Adipocyte (in vitro differentiated cells): ENCODE measurements at regions not wholly inside any gene's neighbourhood (a gene's known extent, or its start where the extent isn't known, plus 50 kb on each side); places are given as distances from the start of the nearest gene placed in this dataset.
A peak's percentile ranks its signal among the peaks of the same experiment; 100 is the strongest.

Experiments used
- DNase-seq: peaks from one replicate; pipeline ENCODE4 v3.0.0-alpha.2; 2015; ENCODE audit warnings: low read depth
- H3K27me3 ChIP-seq: replicated peaks from 2 replicates; pipeline ENCODE4 v1.7.0; 2013; ENCODE audit warnings: mild to moderate bottlenecking, low read length, moderate library complexity; ENCODE audit not compliant: control insufficient read depth, insufficient read depth
- H3K36me3 ChIP-seq: 2 replicates; pipeline ENCODE4 v1.7.0; 2013; ENCODE audit warnings: low read length, mild to moderate bottlenecking, moderate library complexity; ENCODE audit not compliant: control insufficient read depth, insufficient read depth, severe bottlenecking
- H3K4me1 ChIP-seq: 2 replicates; pipeline ENCODE4 v1.7.0; 2013; ENCODE audit warnings: mild to moderate bottlenecking, low read length, moderate library complexity; ENCODE audit not compliant: control insufficient read depth, insufficient read depth
- H3K4me3 ChIP-seq: 2 replicates; pipeline ENCODE4 v1.7.0; 2013; ENCODE audit warnings: mild to moderate bottlenecking, low read length, moderate library complexity
- H3K9ac ChIP-seq: 2 replicates; pipeline ENCODE4 v1.7.0; 2013; ENCODE audit warnings: mild to moderate bottlenecking, low read length, moderate library complexity
- H3K9me3 ChIP-seq: 2 replicates; pipeline ENCODE4 v1.7.0; 2013; ENCODE audit warnings: mild to moderate bottlenecking, low read length, moderate library complexity; ENCODE audit not compliant: control insufficient read depth

DNA sequence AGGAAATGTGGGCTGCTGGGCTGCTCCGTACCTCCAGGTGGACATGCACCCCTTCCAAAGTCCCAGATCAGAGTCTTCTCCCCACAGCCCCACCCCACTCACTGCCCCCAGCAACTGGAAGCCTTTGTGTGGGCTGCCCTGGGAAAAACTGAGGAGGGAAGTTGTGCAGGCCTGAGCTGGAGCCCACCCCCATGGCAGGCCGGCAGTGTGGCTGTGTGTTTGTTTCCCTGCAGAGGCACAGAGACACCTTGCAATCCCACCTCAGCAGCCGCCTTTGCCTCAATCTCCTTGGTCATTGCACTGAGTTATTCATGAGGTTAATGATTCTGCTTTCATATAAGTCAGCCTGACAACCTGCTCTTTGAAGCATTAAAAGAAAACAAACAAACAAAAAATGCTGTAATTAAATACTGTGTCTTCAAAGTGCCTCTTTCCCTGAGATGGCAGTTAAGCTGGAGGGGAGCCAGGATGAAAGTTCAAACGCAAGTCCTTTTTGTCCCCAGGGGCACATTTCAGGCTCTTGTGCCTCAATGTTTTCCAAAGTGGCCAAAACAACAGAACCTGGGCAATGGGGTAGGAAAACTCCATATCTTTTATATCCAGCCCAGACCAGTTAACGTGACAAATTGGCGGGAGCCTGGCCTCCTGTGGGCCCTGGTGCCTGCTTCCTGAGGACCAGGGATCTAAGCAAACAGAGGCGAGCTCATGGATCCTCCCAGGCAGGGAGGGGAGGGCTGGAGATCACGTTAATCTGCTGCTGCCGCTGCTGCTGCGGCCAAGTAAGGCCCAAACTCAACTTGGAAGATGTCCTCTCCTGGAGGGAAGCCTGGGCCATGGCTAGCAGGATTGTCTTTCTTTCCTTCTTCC is 51.9 kb upstream of the TSPAN11 start:
- Histone ChIP-seq H3K4me3 (no peak overlapping the region), H3K27me3 (peaks cover 54% of the 10 kb centered on the region), H3K4me1 (peaks cover 15% of the 10 kb centered on the region), H3K9ac (no peak overlapping the region), H3K36me3 (no peaks in the 10 kb centered on the region), H3K9me3 (peaks cover 3% of the 10 kb centered on the region)
- DNase-seq, result no peak

DNA sequence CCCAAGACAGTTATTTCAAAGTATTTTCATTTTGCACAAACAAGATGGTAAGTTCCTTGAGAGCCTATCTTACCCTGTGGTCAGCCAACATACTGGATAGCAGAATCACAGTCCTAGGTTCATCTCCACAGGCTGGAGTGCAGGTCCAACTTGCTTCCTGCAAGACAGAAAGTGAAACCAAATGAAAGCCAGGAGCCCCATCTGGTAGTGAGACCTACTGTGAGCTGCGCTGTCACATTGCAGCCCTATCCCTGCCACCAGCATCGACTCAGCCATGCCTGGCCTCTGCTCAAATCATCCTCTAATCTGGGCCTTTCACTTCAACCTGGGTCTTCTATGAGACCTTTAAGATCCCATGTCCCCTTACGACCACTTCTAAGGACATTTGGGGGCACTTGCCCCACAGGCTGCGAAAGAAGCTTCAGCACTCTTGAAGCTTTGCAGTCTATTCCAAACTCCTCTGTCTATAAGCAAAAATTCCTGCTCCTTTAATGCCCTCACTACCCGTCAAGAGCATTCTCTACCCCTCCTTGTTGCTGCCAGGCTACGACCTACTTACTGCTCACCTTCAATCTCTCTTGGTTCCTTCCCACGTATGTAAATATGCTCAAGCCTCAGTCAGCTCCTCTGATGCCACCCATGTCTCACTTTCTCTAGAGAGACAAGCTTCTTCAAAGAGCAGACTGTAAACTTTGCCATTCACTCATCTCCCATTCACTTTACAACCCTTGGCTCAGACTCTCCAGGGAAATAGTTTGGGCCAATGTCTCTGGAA is 55.9 kb upstream of the TSPAN11 start:
- Histone ChIP-seq H3K4me1 (peaks cover 15% of the 10 kb centered on the region), H3K9me3 (peaks cover 25% of the 10 kb centered on the region), H3K9ac (no peak overlapping the region), H3K27me3 (peaks cover 29% of the 10 kb centered on the region), H3K4me3 (no peak overlapping the region), H3K36me3 (no peaks in the 10 kb centered on the region)
- no peak for DNase-seq

DNA sequence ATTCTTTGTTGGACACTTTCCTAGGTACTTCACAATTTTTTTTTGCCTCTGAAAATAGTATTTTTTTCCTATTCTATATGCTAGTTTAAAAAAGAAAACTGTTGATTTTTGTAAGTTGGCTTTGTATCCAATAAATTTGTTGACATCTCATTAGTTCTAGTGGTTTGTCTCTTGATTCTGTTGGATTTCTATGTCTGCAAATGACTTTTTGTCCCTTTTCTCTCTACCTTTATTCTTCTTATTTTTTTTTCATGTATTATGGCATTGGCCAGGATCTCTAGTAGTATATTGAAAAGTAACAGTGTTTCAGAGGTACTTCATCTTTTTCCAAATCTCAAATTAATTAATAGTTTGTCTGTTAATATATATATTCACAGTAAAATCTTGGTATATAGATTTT is 59.1 kb upstream of the TSPAN11 start:
- H3K27me3 ChIP-seq, result peaks cover 25% of the 10 kb centered on the region
- DNase-seq, result no peak
- no peaks in the 10 kb centered on the region for H3K4me1 ChIP-seq
- no peaks in the 10 kb centered on the region for H3K36me3 ChIP-seq
- no peak overlapping the region for H3K9ac ChIP-seq
- no peak overlapping the region for H3K4me3 ChIP-seq
- H3K9me3 ChIP-seq, result peaks cover 27% of the 10 kb centered on the region

DNA sequence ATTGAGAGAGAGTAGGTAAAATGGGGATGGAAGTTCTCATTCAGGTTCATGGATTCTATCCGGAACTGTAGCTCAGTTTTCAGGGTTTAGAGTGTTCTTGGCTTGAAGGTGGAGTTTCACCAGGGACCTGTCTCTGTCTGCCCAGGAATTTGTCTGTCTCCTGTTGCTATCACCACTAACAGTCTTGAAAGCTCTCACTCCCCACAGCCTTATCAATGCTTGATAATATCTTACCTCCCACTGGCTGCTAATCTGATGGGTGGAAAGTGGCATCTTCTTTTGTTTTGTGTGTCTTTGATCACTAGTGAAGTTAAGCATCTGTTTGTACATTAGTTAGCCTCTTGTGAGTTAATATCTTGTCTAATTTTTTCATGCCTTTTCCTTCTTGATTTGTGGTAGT is 60.3 kb upstream of the TSPAN11 start:
- DNase-seq, result no peak
- H3K36me3 ChIP-seq, result no peaks in the 10 kb centered on the region

DNA sequence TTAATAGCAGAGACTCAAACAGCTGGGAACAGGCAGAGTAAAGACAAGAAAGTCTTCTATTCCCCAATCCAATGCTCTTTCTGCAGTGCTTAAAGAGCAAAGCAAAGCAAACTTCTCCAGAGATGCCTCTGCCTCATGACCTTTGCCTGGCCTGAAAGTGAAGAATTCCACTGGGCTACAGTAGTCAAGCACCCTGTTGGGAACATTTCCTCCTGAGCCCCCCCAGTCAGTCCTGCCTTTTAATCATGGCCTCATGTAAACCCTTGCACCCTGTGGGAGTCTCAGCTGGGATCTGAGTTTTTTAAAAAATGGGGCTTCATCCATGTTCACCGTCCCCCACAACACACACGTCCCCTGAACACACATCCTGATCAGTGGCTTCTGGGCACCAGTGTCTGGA is 62.7 kb upstream of the TSPAN11 start:
- Histone ChIP-seq H3K4me1 (no peaks in the 10 kb centered on the region), H3K4me3 (no peak overlapping the region), H3K36me3 (no peaks in the 10 kb centered on the region), H3K27me3 (peaks cover 15% of the 10 kb centered on the region), H3K9ac (no peak overlapping the region), H3K9me3 (peaks cover 24% of the 10 kb centered on the region)
- DNase-seq, result no peak

More for the DNA sequence above, 60.3 kb upstream of the TSPAN11 start:
- no peaks in the 10 kb centered on the region for H3K4me1 ChIP-seq
- H3K27me3 ChIP-seq, result peaks cover 25% of the 10 kb centered on the region
- H3K9ac ChIP-seq, result no peak overlapping the region
- peaks cover 27% of the 10 kb centered on the region for H3K9me3 ChIP-seq
- H3K4me3 ChIP-seq, result no peak overlapping the region

DNA sequence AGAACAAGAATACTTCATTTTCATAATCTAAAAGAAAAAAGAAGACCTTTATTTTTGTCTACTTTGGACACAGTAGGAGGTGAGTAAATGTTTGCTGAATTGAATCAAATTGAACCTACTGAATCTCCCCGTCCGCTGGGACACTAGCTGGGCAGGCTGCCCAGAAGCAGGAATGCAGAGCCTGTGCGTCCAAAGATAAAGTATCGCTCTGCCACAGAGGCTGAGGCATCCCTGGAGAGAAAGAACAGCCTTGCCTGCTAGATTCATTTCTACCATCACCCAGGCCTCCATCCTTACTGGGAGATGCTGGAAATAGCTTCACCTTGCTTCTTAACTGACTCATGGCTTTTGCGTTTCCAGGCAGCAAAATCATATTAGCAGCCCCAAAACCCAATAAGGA is 64.1 kb upstream of the TSPAN11 start:
- Histone ChIP-seq H3K4me1 (no peaks in the 10 kb centered on the region), H3K36me3 (no peaks in the 10 kb centered on the region), H3K4me3 (no peak overlapping the region), H3K27me3 (peaks cover 15% of the 10 kb centered on the region), H3K9me3 (peaks cover 14% of the 10 kb centered on the region), H3K9ac (no peak overlapping the region)
- no peak for DNase-seq

DNA sequence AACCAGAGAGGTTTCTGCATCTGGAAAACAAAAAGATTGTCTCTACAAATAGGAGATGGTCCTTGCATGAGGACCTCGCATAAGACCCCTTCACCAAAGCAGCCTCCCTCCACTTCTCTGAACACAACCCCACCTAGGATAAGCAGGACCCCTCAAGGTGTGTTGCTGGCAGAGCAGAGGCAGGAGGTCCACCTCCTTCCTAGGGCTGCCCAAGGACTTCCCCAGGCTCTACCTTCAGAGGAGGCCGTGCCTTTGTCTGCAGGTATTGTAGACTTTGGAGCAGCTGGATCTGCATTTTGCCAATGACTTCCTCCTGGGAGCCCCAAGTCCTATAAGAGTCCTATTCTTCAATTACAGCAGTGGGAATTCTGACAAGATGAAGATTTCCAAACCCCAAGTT is 67.3 kb upstream of the TSPAN11 start:
- DNase-seq, result no peak
- no peak overlapping the region for H3K4me3 ChIP-seq
- no peaks in the 10 kb centered on the region for H3K36me3 ChIP-seq
- no peaks in the 10 kb centered on the region for H3K9me3 ChIP-seq
- H3K9ac ChIP-seq, result no peak overlapping the region
- no peaks in the 10 kb centered on the region for H3K27me3 ChIP-seq
- H3K4me1 ChIP-seq, result no peaks in the 10 kb centered on the region

DNA sequence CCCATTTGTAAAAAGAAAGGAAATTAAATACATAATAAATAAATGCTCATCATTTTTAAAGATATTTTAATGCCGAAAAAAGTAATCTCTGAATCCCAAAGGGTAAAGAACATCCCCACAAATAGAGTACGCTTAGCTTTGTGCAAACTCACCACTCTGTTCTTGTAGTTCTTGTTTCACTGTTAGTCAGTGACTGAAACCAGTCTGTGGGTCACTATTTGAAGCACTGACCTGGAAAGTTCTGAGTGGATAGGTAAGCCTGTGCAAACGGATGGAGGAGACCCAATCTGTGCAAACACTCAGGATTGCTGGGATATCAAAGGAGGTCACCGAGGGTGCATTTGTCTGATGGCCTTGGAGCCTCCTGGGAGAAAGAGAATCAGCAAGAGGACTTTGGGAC is 68.1 kb upstream of the TSPAN11 start:
- H3K27me3 ChIP-seq, result no peaks in the 10 kb centered on the region
- H3K9me3 ChIP-seq, result no peaks in the 10 kb centered on the region
- no peaks in the 10 kb centered on the region for H3K36me3 ChIP-seq
- no peak overlapping the region for H3K4me3 ChIP-seq
- DNase-seq, result no peak
- H3K9ac ChIP-seq, result no peak overlapping the region
- H3K4me1 ChIP-seq, result no peaks in the 10 kb centered on the region

DNA sequence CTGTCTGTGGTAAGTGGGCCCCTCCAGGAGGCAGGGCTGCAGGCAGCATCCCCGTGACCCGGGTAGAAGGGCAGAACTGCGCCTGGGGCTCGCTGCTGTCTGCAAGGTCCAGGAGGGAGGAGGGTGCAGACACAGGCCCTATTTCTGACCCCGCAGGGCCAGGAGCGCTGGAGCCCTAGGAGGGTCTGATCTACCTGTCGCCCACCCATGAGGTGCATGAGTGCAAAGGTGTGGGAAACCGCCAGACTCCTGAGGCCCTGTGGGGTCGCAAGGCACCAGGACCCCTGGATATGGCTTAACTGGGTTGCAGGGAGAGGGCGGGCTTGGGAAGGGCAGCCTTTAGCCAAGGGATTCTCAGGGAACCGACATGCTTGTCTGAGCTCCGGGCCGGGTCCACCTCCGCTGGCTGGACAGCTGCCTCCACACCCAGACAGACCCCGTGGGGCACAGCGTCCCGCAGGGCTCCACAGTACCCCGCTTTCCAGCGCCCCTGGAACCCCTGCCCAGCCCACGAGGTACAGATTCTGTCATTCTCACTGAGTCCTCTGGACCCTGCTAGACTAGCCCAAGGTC is 72.9 kb upstream of the TSPAN11 start:
- Histone ChIP-seq H3K4me1 (no peaks in the 10 kb centered on the region), H3K36me3 (no peaks in the 10 kb centered on the region), H3K4me3 (no peak overlapping the region), H3K9ac (no peak overlapping the region), H3K9me3 (no peaks in the 10 kb centered on the region), H3K27me3 (peaks cover 4% of the 10 kb centered on the region)
- no peak for DNase-seq

DNA sequence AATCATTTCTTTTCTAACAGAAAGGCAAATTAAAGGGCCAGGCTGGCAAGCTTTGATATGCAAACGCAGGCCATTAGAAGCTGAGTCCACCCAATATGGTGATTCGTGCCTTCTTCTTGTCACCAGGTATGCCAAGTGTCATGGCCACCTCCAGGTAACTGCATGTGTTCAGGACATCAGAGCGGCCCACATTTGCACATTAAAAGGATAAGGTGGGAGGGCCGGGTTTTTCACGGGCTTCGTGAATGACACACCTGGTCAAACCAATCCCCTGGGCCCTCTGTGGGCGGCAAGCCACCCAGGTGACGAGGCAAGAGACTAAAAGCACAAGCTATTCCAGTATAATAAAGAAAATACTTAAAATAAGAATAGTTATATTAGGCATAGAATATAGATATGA is 75.9 kb upstream of the TSPAN11 start:
- Histone ChIP-seq H3K4me1 (no peaks in the 10 kb centered on the region), H3K27me3 (peaks cover 10% of the 10 kb centered on the region), H3K4me3 (no peak overlapping the region), H3K36me3 (no peaks in the 10 kb centered on the region), H3K9ac (no peak overlapping the region), H3K9me3 (no peaks in the 10 kb centered on the region)
- DNase-seq, result no peak

DNA sequence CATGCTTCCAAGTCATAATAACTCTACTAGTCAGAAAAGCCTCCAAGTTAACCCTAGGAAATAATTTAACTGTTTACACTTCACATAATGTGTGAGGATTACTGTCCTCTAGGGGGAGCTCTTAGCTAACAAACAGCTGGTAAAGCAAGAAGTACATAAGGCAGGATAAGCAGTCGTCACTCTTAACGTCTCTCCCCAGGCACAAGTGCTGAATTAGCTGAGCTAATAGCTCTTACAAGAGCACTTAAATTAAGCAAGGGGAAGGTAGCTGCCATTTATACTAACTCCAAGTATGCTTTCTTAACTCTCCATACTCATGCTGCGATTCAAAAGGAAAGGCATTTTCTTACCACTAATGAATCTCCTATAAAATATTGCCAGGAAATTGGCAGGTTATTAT is 79.3 kb upstream of the TSPAN11 start:
- DNase-seq, result peak; percentile 87
- H3K4me3 ChIP-seq, result no peak overlapping the region
- no peaks in the 10 kb centered on the region for H3K4me1 ChIP-seq
- no peak overlapping the region for H3K9ac ChIP-seq
- no peaks in the 10 kb centered on the region for H3K9me3 ChIP-seq
- no peaks in the 10 kb centered on the region for H3K36me3 ChIP-seq
- H3K27me3 ChIP-seq, result peaks cover 17% of the 10 kb centered on the region
